NB4 (cell line): ENCODE measurements at regions not wholly inside any gene's neighbourhood (a gene's known extent, or its start where the extent isn't known, plus 50 kb on each side); places are given as distances from the start of the nearest gene placed in this dataset.

Experiments used
- CTCF ChIP-seq: IDR thresholded peaks from one replicate; pipeline ENCODE4 v1.5.1; 2012; ENCODE audit warnings: low read depth, low read length
- MAX ChIP-seq: IDR thresholded peaks from 2 replicates; pipeline ENCODE4 v1.6.1; 2011; ENCODE audit warnings: low read depth, low read length
- POLR2A ChIP-seq: IDR thresholded peaks from 2 replicates; pipeline ENCODE4 v1.6.1; 2011; ENCODE audit warnings: mild to moderate bottlenecking; ENCODE audit not compliant: insufficient read length; ENCODE audit errors: extremely low read depth

GRCh38 chr4:24471486-24472160, 112.7 kb downstream of the DHX15 start:
- TF ChIP-seq POLR2A, result no peak
- no peak for TF ChIP-seq CTCF
- TF ChIP-seq MAX, result no peak
